NCI-H1105 treated with DMSO at 0.1 percent for 48 hours (cell line): ENCODE measurements at regions not wholly inside any gene's neighbourhood (a gene's known extent, or its start where the extent isn't known, plus 50 kb on each side); places are given as distances from the start of the nearest gene placed in this dataset.
"Not testable (repeated sequence)": the region's sequence is repeated elsewhere in the genome, so short reads cannot be mapped to it uniquely, and the experiment has no call there.

ENCODE experiments used
- DNase-seq: peaks from one replicate; lab custom pipeline; 2025; lab: John Stamatoyannopoulos, UW

DNA sequence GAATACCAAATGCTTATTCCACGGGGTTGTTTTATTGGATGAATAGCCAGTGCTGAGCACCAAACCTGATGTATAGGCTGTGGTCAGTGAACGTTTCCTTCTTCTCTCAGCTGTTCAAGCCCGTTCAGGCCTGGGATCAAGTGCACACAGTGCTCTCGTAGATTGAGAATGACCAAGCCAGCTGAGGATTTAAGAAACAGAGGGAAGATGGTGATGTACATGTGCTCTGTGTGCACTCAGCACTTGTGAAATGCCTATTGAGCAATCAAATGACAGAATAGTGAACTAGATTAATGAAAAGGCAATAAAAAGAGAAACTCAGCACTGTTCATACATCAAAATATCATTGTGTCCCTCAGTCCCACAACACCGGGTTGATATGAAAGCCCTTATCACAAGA, 302.5 kb downstream of the BMPER start:
- DNase-seq: no peak

DNA sequence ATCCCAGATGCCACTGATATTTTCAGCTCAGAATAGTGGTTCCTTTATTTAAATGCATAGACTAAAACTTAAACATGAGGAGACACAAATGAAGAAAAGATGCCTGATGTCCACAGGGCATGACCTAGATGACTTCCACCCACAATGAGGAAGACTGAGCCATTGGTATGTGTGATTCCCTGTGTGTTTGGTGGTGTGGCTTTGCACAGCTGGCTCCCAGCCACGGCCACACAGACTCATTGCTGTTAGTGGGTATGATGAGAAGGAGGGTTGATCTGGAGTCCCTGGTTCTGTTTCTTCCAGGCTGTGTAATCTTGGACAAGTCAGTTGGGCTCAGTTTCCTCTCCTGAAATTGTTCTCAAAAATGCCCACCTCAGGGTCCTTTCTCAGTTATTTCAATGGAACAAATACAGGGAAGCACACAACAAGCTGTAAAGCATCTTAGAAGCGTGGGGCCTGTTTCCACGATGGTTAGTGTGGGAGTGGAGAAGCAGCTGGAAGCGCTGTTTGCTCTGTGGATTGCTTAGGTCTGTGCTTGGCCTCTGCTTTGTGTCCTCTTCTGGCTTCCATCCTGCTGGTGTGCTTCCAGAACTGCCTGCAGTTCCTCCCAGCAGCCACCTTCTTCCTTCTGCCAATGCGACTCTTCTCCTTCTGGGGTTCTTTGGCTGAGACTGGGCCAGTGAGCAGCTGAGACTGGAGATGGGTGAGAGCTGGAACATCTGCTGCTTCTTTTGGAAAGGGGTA, 303.7 kb downstream of the BMPER start:
- DNase-seq: no peak

DNA sequence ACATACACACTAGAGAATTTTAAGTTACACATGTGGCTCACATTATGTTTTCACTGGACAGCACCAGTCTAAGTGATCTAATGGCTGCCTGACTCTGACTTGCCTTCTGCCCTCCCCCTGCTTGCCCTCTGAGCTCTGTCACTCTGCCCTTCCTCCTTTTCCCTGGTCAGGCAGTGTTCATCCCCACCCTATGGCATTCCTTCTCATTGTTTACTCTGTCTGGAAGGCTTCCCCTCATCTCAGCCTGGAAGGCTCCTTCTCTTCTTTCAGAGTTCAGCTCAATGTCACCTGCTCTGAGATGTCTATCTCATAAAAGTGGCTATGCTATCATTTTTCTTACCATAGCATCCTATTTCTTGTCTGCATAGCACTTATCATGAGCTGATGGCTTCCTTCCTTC, 305.7 kb downstream of the BMPER start:
- no peak for DNase-seq

DNA sequence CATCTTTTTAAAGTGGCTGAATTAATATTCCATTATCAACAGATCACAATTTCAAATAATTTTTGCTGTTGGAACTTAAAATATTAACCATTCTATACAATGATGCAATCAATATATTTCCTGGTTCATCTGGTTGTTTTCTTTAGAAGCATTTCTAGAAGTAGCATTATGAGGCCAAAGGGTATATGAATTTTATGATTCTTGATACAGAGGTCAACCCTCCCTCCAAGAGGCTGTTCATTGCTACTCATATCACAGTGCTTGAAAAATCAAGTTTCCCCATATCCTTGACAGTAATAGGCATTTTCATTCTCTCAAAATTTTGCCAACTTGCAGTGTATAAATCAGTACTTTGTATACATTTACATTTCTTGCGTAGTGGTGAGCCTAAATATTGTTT, 312.6 kb downstream of the BMPER start:
- no peak for DNase-seq

DNA sequence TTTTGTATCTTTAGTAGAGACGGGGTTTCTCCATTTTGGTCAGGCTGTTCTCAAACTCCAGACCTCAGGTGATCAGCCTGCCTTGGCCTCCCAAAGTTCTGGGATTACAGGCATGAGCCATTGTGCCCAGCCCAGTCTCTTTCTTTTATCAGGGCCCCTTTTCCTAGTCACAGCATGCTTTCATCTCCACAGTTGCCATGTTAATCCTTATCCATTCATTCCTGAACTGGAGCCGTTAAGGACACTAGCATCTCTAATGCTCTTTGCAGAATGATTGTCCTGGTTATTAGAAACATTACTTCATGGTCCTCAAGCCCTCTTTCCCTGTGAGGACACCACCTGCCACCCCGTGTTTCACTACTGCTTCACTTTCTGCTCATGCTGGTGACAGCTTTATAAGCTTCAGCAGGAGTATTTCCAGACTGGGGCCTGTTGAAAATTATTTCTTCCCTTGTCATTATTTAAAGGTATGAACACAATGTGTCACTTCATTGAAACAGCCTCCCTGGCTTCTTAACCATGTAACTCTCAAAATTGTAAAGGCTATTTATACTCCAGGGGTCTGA, 313.9 kb downstream of the BMPER start:
- no peak for DNase-seq

DNA sequence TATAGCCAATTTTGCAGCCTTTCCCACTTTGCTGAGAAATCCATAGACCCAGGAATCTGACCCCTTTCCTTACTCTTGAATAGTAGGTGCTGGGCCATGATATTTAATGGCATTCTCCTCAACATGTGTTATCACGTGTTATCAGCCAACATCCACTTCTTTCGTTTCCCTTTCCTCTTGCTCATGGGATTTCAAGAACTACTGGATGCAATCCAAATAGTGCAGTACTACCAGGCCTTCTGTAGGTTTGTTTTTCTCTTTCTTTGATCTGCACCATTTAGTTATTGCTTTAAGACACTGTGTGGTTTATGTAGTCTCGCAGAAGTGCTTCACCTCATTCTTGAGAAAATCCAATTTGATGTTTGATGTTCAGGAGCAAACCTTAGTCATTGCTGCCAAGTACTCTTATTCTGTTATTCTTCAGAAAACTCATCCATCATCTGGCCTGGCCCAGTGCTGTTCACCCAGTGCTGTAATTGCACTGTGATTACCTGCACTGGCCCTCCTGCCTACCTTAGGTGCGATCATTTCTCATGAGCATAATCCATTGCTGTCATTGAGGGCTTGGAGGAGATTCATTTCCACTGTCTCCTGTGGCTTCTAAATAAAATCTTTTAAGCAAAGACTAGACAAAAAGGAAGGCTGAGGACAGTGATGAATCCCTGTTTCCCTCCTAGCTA, 315.3 kb downstream of the BMPER start:
- no peak for DNase-seq

DNA sequence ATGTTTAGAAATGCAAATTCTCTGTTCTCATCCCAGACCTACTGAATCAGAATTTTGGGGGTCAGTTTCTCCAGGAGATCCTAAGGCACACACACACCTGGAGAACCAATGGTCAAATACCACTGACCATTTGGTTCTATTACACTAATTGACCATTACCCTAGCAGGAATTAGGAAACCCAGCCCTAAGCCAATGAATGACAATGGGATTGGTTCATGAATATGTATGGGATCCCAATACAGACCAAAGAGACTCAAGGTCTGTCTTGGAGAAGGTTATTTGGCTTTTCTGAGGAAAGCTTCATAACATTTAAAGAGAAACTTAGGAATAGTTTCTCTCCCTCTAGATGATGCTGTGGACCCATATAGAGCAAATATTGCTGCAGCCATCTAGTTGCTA, 317.0 kb downstream of the BMPER start:
- no peak for DNase-seq

DNA sequence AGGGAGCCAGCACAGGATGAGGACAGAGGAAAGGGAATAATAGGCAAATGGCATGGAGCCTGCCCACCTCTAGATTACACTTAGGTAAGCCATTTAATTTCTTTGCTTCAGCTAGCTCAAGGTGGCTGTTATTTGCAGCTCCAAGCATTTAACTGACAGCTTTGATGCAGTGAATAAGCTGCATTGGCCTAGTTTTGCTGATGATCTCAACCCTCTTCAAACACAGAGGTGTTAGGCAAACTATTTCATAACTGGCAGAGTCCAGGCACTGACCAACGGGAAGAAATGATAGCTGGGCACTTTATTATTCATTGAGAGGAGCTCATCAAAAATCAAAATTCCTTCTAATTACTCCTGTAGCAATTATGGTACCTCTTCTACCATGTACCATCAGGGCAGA, 317.4 kb downstream of the BMPER start:
- no peak for DNase-seq

DNA sequence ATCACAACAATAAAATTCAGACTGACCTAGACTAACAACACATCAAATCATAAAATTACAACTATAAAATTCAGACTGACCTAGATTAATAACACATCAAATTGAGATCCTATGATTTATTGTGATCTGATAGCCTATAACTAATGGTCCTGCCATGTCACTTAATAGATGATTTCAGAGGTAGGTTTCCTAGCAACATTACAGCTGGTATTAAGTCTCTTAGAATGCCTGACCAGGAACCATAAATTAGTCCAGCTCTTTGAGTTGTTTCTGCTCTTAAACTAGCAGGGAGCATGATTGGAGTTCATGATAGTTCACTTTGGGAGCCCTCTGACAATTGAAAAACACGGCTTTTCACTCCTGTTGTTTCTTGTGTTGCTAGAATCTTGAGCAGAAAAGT, 318.9 kb downstream of the BMPER start:
- no peak for DNase-seq

DNA sequence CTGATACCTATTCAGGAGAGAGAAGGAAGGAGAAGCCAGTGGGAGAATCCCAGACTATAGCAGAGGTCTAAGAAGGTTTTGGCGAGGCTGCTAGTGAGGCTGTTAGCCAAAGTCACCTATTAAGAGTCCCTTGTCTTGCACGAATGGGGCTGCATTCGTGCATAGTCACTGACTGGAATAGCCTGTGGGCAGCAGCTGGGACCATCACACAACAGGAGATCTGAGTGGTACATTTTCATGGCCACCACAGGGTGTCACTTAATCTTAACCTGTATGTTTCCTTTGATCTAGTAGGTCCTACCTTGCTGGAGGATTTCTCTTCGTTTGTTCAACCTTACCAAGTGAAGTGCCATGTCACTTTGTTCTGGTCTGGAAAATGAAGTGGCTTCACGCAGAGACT, 319.9 kb downstream of the BMPER start:
- no peak for DNase-seq

DNA sequence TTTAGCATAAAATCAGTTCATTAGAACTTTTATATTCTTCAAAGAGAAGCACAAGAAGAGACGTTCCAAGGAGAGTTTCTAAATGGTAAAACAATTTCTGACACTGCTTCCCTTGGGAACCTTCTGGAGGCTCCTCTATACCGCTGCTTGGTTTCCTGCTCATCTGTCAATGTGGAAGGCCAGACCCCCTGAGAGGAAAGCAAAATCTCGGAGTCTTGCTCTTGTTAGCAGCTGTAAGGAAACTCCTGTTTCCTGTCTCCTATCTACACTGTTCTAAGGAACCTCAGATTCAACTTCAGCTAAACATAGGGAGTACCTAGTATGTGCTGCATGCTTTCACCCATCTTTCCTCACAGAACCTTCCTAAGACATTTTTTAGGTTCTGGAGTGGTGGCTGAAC, 322.2 kb downstream of the BMPER start:
- DNase-seq: no peak

DNA sequence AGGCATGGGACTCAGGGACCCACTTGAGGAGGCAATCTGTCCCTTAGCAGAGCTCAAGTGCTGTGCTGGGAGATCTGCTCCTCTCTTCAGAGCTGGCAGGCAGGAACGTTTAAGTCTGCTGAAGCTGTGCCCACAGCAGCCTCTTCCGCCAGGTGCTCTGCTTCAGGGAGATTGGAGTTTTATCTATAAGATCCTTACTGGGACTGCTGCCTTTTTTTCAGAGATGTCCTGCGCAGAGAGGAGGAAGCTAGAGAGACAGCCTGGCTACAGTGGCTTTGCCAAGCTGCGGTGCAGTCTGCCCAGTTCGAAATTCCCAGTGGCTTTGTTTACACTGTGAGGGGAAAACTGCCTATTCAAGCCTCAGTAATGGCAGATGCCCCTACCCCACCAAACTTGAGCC, 329.8 kb downstream of the BMPER start:
- DNase-seq: not testable (repeated sequence)

DNA sequence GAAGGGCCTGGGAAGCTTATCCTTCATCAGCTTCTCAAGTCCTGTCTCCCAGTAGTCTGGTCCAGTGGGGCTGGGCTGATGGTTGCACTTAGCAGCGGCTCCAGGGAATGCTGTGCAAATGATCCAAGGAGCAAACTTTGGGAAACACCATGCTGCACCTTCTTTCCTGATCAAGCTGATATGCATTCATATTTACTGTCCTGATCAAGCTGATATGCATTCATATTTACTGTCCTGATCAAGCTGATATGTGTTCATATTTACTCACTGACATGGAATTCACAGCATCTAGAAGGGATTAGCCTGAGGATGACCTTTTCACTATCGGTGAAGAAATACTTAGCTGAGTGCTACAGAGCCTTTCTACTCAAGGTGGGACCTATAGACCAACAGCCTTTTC, 330.7 kb downstream of the BMPER start:
- no peak for DNase-seq

DNA sequence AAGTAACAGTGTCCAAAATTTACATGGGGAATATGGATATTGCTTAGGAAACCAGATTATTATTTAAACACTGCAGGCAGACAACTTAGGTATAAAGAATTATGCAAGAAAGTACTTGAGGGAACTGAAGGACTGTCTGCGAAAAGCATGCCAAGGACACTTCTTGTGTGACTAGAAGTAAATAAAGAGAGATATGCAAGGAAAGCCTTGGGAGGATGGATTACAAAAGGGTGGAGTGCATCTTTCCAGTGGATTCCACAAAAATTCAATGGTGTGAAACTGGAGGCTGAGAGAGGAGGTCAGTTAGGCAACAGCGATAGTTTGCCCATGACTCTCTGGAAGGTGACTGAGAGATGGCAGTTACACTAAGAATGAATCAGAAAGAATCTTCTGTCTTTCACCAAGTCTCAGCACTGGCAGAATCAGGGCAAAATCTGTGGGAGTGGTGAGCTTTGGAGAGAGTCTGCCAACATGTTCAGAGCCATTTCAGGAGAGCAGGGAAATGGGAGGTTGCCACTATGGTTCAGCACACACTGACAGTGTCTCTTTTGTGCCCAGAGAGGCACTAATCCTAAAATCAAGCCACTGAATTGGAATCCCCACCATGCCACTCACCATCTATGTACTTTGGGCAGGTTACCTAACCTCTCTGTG, 331.6 kb downstream of the BMPER start:
- no peak for DNase-seq

DNA sequence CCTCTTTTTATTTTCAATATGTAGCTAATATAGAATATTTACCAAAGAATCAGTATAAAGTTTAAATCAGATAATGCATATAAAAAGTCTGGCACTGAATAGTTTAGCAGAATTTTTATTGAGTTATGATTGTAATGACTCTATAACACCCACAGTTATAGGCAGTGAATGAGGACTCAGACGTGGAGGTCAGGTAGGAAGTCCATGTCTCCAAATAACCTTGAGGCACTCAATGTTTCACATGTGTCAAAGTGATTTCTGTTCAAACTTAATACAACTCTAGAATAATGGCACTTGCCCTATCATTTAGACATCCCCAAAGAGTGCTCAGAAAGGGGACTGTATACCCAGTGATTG, 332.1 kb downstream of the BMPER start:
- no peak for DNase-seq

DNA sequence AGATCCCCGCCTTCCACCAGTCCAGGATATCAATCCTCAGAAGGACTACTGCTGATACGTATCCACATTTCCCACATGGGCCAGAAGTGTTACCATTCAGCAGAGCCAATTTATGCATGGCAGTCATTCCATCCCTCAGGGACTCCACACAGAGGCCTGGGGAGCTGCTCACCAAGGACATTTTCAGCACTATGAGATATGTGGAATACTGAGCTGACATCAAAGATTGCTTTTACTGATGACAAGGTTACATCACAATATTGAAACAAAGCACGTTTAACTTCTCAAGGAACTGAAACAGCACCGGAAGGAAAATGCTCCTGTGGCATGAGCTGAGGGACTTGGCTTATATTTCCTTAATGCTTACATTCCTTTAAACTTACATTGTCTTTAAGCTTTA, 335.1 kb downstream of the BMPER start:
- no peak for DNase-seq

DNA sequence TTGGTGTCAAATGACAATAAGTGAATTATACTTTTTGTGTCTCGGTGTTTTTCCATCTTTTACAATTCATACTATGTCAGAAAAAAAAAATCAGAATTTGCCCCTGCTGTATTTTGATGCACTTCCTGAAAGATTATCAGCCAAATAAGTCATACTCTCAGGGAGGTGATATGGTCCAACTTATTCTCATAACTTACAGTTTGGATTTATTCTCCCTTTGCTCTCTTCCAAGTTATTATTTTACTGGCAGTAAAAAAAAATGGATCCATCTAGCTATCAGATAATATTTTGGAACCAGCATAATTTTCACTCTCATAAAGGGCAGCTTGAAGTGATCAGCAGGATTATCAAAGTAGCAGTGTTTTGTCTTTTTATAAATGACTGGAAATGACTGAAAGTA, 337.1 kb downstream of the BMPER start:
- no peak for DNase-seq

DNA sequence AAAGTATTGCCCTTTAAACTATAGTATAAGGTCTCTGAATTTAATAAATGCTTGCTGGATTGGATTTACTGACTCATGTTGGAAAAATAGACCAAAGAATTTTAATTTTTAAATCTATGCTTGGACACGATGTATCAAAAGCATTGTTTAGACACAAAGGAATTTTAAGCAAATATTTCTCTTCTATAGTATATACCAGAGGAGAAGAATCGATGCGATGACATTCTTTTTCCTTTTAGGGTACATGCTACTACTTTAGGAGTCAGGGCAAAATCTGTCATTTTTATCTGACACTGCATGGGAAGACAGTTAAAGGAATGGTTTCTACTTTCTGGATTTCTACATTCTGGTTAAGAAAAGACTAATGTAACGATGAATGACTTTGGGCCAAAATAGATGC, 339.9 kb downstream of the BMPER start:
- no peak for DNase-seq

DNA sequence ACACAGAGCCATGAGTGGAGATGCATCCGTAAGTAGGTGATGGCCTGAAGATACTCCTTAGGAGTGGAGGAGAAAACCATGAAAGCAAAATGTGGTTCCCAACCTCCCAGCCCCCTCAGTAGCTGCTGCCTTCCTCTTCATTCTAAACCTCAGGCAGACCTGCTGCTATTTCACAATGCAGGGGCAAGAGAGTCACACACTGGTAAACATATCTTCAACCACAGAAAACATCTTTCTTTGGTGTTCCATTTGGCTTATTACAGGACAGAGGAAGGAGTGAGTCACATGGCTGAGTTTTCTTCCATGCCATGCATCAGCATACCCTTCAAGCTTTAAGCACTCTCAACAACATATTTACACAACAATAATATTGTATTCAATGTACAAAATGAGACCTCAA, 342.1 kb downstream of the BMPER start:
- DNase-seq: no peak

DNA sequence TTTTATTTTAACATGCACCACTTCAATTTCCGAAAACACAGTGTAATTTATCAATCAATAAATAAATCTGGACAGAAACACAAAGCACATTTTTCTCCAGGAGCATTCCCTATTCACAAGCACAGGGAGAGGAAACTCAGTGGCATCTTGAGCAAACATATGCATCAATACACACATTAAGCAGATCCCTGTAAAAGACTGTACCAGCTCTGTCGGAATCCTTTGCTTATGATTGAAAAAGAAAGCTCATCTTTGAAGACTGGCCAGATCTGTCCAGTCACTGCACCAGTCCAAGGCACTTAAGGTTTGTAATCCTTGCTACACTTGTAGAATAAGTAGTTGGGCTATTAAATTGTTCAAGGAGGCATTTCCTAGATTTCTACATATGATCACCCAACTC, 343.9 kb downstream of the BMPER start:
- no peak for DNase-seq

DNA sequence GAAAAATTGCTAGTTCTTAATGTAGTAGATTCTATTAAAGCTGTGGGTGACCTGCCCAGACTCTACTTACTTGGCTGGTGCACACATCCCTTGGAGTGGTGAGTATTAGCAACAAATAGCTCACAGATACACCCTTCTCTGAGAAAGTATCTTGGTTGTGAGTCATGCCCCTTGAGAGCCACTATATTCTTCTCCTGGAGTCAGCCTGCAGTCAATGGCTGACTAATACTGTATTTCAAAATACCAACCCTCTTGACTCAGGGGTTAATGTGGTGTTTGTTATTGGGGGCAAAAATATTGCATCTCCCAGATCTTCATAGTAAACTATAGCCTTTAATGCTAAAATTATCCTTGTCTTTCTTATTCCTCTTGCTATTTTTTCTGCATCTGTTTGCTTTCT, 354.9 kb downstream of the BMPER start:
- DNase-seq: no peak

DNA sequence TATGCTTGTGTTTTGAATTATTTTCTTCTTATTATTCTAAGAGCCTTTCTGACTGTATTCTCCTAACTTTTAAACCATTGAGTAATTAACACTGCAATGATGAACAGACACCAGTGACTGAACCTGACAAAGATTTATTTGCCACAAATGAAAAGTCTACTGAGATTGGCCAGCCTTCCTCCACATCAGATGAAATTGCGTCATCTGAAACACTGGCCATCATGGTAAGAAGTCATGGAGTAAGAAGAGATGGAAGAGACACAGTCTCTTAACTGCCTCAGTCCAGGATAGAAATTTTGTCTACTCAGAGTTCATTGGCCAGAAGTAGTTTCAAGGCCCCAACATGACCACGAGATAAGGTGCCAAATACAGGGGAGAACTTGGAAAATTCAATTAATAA, 357.8 kb downstream of the BMPER start:
- no peak for DNase-seq

DNA sequence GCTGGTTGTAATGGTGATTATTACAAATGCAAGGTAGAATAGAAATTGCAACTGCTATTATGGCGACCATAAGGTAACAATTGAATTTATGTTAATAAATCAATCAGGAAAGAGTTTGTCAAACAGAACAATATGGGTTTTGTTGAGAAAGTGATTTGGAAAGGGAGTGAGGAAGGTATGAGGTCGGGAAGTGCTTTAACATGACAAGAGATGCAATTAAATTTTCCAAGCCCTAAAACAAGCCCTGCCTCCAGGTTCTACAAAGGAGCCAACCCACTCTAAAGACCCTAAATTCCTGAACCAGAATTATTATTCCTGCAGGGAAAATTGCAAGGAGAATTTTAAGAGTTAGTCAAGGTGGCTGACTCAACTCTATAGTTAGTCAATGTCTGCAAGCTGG, 363.7 kb downstream of the BMPER start:
- no peak for DNase-seq
